Liver (tissue), 3 donors: ENCODE measurements at regions not wholly inside any gene's neighbourhood (a gene's known extent, or its start where the extent isn't known, plus 50 kb on each side); places are given as distances from the start of the nearest gene placed in this dataset.
"Not testable (repeated sequence)": the region's sequence is repeated elsewhere in the genome, so short reads cannot be mapped to it uniquely, and the experiment has no call there.

Source experiments
- ATF3 ChIP-seq: IDR thresholded peaks from 2 replicates; pipeline ENCODE4 v1.6.1; 2016; ENCODE audit warnings: antibody characterized with exemption
- CTCF ChIP-seq: fragments of 150-350 bp; IDR thresholded peaks from 2 replicates; pipeline ENCODE4 v1.5.1; 2017; ENCODE audit warnings: improper control_type of control experiment, low read depth, low read length; ENCODE audit not compliant: missing input control
- EGR1 ChIP-seq, 2 donors: IDR thresholded peaks; 2 replicates each; pipeline ENCODE4 v1.6.1; 2016 to 2018; ENCODE audit warnings: antibody characterized with exemption in 2 of 2, low read depth in 2 of 2
- GABPA ChIP-seq, 2 donors: IDR thresholded peaks in 1 of 2; conservative IDR thresholded peaks in 1 of 2; 2 replicates each; pipeline ENCODE4 v1.6.1; 2016; ENCODE audit warnings: antibody characterized with exemption in 2 of 2, mild to moderate bottlenecking in 1 of 2, moderate library complexity in 1 of 2
- MAX ChIP-seq: IDR thresholded peaks from 2 replicates; pipeline ENCODE4 v1.6.1; 2016; ENCODE audit warnings: antibody characterized with exemption
- RAD21 ChIP-seq, 2 donors: IDR thresholded peaks; 2 replicates each; pipeline ENCODE4 v1.6.1; 2016; ENCODE audit warnings: antibody characterized with exemption in 2 of 2, mild to moderate bottlenecking in 2 of 2
- REST ChIP-seq: IDR thresholded peaks from 2 replicates; pipeline ENCODE4 v1.6.1; 2016; ENCODE audit warnings: antibody characterized with exemption, mild to moderate bottlenecking
- SP1 ChIP-seq: IDR thresholded peaks from 2 replicates; pipeline ENCODE4 v1.6.1; 2018; ENCODE audit warnings: antibody characterized with exemption, mild to moderate bottlenecking
- TAF1 ChIP-seq: conservative IDR thresholded peaks from 2 replicates; pipeline ENCODE4 v1.6.1; 2016; ENCODE audit warnings: antibody characterized with exemption, mild to moderate bottlenecking
- YY1 ChIP-seq: IDR thresholded peaks from 2 replicates; pipeline ENCODE4 v1.6.1; 2016; ENCODE audit warnings: antibody characterized with exemption, mild to moderate bottlenecking
- donor health status: healthy.
- donor health status: healthy.

GRCh38 chr22:15791557-15791956 lies 101.7 kb downstream of the POTEH start:
- TF ChIP-seq CTCF; MAX; GABPA (IDR thresholded peaks at IDR 0.05 in 1 of 2, conservative IDR thresholded peaks at IDR 0.05 in 1 of 2); ATF3; REST; YY1; EGR1 (IDR thresholded peaks at IDR 0.05; ENCODE audit: low read depth in 2 of 2); SP1; TAF1; RAD21 (IDR thresholded peaks at IDR 0.05): not testable (repeated sequence)
